ENCODE measurements at regions not wholly inside any gene's neighbourhood (a gene's known extent, or its start where the extent isn't known, plus 50 kb on each side); places are given as distances from the start of the nearest gene placed in this dataset.

GRCh38 chr6:14283600-14284235, 166.1 kb downstream of the CD83 start:
- peaks cover 14% of the 10 kb centered on the region for H3K4me1 ChIP-seq (ENCODE audit: insufficient read depth, low read length, poor library complexity, severe bottlenecking)
- no peaks in the 10 kb centered on the region for H4K20me1 ChIP-seq (ENCODE audit: insufficient read depth, low read length)
- ChIA-PET POLR2A (no interaction called here), CTCF (ENCODE audit: unreplicated experiment) (no interaction called here)
- no peak overlapping the region for H2AFZ ChIP-seq (ENCODE audit: low read length)
- DNase-seq (ENCODE audit: low spot score): no peak
- H3K79me2 ChIP-seq (ENCODE audit: insufficient read depth, low read depth, low read length): no peaks in the 10 kb centered on the region
- H3K9me3 ChIP-seq (ENCODE audit: low read length): no peaks in the 10 kb centered on the region; the same call in 1 of the 2 replicates
- no peak overlapping the region for H3K4me2 ChIP-seq (ENCODE audit: low read length)
- TF ChIP-seq EZH2phosphoT487 (IDR thresholded peaks at IDR 0.05; ENCODE audit: borderline replicate concordance, low read depth, low read length): no peak
- TF ChIP-seq, protein P1, sequence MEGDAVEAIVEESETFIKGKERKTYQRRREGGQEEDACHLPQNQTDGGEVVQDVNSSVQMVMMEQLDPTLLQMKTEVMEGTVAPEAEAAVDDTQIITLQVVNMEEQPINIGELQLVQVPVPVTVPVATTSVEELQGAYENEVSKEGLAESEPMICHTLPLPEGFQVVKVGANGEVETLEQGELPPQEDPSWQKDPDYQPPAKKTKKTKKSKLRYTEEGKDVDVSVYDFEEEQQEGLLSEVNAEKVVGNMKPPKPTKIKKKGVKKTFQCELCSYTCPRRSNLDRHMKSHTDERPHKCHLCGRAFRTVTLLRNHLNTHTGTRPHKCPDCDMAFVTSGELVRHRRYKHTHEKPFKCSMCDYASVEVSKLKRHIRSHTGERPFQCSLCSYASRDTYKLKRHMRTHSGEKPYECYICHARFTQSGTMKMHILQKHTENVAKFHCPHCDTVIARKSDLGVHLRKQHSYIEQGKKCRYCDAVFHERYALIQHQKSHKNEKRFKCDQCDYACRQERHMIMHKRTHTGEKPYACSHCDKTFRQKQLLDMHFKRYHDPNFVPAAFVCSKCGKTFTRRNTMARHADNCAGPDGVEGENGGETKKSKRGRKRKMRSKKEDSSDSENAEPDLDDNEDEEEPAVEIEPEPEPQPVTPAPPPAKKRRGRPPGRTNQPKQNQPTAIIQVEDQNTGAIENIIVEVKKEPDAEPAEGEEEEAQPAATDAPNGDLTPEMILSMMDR (conservative IDR thresholded peaks at IDR 0.05; ENCODE audit: low read length): peak; percentile 45
- BruUV-seq (replicated peaks): no TSS peak
- intact Hi-C loops (cut with micrococcal nuclease; ENCODE audit: unreplicated experiment): no loop called here
- H3K36me3 ChIP-seq (ENCODE audit: insufficient read depth, low read length): no peaks in the 10 kb centered on the region
- no peak overlapping the region for H3K4me3 ChIP-seq (ENCODE audit: low read depth, low read length, poor library complexity, severe bottlenecking)
- no peak overlapping the region for H3K27ac ChIP-seq (ENCODE audit: low read depth, low read length, poor library complexity, severe bottlenecking)
- H3K9me2 ChIP-seq (ENCODE audit: insufficient read depth, low read length): no peaks in the 10 kb centered on the region

GRCh38 chr6:14284969-14285590, 167.5 kb downstream of the CD83 start:
- Histone ChIP-seq H3K9me3 (ENCODE audit: low read length) (no peaks in the 10 kb centered on the region; the same call in 1 of the 2 replicates), H3K27ac (ENCODE audit: low read depth, low read length, poor library complexity, severe bottlenecking) (no peak overlapping the region), H3K9me2 (ENCODE audit: insufficient read depth, low read length) (no peaks in the 10 kb centered on the region), H3K4me3 (ENCODE audit: low read depth, low read length, poor library complexity, severe bottlenecking) (no peak overlapping the region), H3K4me1 (ENCODE audit: insufficient read depth, low read length, poor library complexity, severe bottlenecking) (peaks cover 3% of the 10 kb centered on the region), H3K4me2 (ENCODE audit: low read length) (no peak overlapping the region), H3K79me2 (ENCODE audit: insufficient read depth, low read depth, low read length) (no peaks in the 10 kb centered on the region), H2AFZ (ENCODE audit: low read length) (no peak overlapping the region), H4K20me1 (ENCODE audit: insufficient read depth, low read length) (no peaks in the 10 kb centered on the region), H3K36me3 (ENCODE audit: insufficient read depth, low read length) (no peaks in the 10 kb centered on the region)
- POLR2A ChIA-PET: no interaction called here
- CTCF ChIA-PET (ENCODE audit: unreplicated experiment): no interaction called here
- intact Hi-C loops (cut with micrococcal nuclease; ENCODE audit: unreplicated experiment): no loop called here
- no TSS peak for BruUV-seq (replicated peaks)
- no peak for TF ChIP-seq EZH2phosphoT487 (IDR thresholded peaks at IDR 0.05; ENCODE audit: borderline replicate concordance, low read depth, low read length)
- TF ChIP-seq, protein P1 (conservative IDR thresholded peaks at IDR 0.05; ENCODE audit: low read length): no peak
- no peak for DNase-seq (ENCODE audit: low spot score)

- Histone ChIP-seq H3K4me1 (ENCODE audit: insufficient read depth, low read length, poor library complexity, severe bottlenecking) (no peaks in the 10 kb centered on the region), H3K79me2 (ENCODE audit: insufficient read depth, low read depth, low read length) (no peaks in the 10 kb centered on the region), H3K9me3 (ENCODE audit: low read length) (no peaks in the 10 kb centered on the region; the same call in 1 of the 2 replicates), H3K4me2 (ENCODE audit: low read length) (no peak overlapping the region), H3K9me2 (ENCODE audit: insufficient read depth, low read length) (no peaks in the 10 kb centered on the region), H2AFZ (ENCODE audit: low read length) (no peak overlapping the region), H3K36me3 (ENCODE audit: insufficient read depth, low read length) (no peaks in the 10 kb centered on the region), H3K4me3 (ENCODE audit: low read depth, low read length, poor library complexity, severe bottlenecking) (no peak overlapping the region), H3K27ac (ENCODE audit: low read depth, low read length, poor library complexity, severe bottlenecking) (no peak overlapping the region), H4K20me1 (ENCODE audit: insufficient read depth, low read length) (no peaks in the 10 kb centered on the region)
- intact Hi-C loops (cut with micrococcal nuclease; ENCODE audit: unreplicated experiment): no loop called here
- TF ChIP-seq, protein P1 (conservative IDR thresholded peaks at IDR 0.05; ENCODE audit: low read length): no peak
- TF ChIP-seq EZH2phosphoT487 (IDR thresholded peaks at IDR 0.05; ENCODE audit: borderline replicate concordance, low read depth, low read length): no peak
- BruUV-seq (replicated peaks): no TSS peak
- ChIA-PET CTCF (ENCODE audit: unreplicated experiment) (no interaction called here), POLR2A (no interaction called here)
- no peak for DNase-seq (ENCODE audit: low spot score)
These were observed 168.6 kb downstream of the CD83 start for GRCh38 chr6:14286144-14286543.
